Activated CD4-positive, alpha-beta T cell treated with anti-CD3 and anti-CD28 coated beads, Interleukin-2, Interleukin-4, amounts not matched to agents 100 ng/mL and 50 ng/mL, durations not matched to agents 16 hours and 8 hours (primary cell): ENCODE measurements at regions not wholly inside any gene's neighbourhood (a gene's known extent, or its start where the extent isn't known, plus 50 kb on each side); places are given as distances from the start of the nearest gene placed in this dataset.
"Not testable (repeated sequence)": the region's sequence is repeated elsewhere in the genome, so short reads cannot be mapped to it uniquely, and the experiment has no call there.

Experiments
- DNase-seq: peaks from one replicate; pipeline ENCODE4 v3.0.0-alpha.2; 2020; ENCODE audit warnings: low spot score

DNA sequence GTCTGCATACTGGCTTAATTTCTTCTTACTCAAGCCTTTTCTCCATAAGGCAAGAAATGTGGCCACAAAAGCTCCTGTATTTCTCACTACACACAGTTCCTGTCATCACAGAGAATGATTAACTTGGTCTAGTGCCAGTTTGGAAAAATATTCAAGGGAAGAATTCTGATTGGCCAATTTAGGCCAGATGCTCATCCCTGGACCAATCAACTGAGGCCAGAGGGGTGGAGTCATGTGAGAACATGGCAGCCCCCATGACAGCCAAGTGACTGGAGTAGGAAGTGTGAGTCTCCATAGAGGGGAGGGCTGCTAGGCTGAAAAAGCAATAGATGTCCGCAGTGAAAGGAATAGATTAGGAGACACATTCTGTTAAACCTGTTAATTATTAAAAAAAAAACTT is 56.4 kb upstream of the EEF2KMT start:
- not testable (repeated sequence) for DNase-seq

DNA sequence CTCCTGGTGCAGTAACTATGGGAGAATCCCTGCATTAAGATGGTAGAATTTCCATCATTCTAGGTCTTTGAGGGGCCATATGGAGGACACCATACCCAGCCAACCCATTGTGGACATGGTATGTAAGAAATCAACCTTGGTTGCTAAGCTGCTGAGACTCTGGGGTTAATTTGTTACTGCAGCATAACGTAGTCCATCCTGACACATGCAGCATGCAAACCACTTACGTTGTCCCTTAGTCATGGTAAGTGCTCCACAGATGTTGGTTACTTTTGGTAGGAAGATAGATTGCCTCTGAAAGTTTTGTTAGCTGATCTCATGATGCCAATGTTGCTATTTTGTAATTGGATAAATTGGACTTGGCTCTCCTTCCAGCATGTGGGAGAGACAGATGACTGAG is 53.8 kb upstream of the EEF2KMT start:
- not testable (repeated sequence) for DNase-seq
